ENCODE measurements at regions not wholly inside any gene's neighbourhood (a gene's known extent, or its start where the extent isn't known, plus 50 kb on each side); places are given as distances from the start of the nearest gene placed in this dataset.

DNA sequence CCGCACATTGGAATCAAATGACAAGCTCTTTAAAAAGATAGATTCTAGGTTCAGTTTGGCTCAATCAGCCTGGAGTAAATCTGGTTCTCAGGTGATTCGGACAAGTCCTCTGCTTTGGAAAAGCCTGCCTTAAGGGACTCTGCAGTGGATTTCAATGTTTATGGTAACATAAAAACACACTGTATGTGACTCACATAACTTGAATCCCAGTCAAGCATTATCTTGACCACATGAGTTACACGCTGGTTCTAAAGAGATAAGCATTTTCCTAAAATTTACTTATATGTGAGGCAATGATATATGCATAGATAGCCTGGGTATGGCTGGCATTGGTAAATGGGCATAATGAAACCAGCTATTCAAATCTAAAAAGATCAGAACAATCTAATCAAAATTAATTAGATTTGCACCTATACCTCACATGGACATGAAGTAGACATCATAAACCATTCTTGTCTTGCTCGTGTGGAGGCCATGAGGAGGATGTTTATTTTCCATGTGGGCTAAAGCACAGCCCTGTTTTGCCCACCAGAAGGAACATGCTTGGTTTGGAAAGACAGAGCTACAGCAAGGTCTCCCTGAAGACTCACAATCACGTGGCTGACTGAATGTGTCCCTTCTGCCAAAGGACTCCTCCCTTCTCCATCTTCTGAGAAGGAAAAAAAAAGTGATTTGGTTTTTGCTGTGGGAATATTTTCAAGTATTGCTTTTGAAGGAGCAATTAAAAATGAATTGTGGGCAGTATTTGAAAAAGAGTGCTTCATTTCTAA is 351.7 kb downstream of the DIRAS2 start:
- no peak for DNase-seq

DNA sequence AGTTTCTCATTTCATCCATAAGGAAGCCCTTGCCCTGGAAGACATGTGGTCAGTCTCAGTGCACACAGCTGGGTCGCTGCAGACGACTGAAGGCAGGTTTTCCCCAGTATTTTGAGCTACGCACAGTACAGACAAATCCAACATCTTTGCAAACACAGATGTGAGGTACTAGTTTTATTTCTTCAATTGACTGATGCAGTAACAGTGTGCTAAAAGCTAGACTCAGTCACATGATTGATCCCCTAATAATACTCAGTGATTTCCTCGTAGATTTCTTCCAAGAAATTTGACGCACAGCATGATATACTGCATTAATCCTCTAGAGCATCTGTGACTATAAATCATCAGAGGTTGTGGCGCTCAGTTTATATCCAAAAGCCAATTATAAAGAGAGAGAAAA is 346.1 kb downstream of the DIRAS2 start:
- DNase-seq, result no peak

- no peak for DNase-seq
Measured at GRCh38 chr9:90299968-90300367, 342.7 kb downstream of the DIRAS2 start.

GRCh38 chr9:90300611-90301276 is 341.9 kb downstream of the DIRAS2 start:
- no peak for DNase-seq

GRCh38 chr9:90301277-90301653 is 341.4 kb downstream of the DIRAS2 start:
- no peak for DNase-seq

GRCh38 chr9:90303655-90304054 is 339.0 kb downstream of the DIRAS2 start:
- no peak for DNase-seq

DNA sequence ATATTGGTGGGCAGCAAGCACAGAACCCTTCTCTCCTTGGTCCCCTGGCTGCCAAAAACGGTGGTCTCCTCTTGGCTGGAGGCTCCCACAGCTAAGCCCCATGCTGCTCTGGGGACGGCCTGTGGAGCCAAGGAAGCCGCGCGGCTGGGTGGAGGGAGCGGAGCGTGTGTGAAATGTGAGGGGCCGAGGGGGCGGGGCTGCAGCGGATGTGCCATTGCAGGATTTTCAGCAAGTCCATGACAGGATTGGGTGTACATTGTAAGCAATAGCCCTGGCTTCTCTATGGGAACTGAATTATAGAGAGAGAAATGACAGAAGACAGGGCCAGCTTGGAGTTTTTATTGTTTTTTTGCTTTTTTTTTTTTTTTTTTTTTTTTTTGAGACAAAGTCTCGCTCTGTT is 336.5 kb downstream of the DIRAS2 start:
- DNase-seq, result no peak

GRCh38 chr9:90307167-90307833 is 335.3 kb downstream of the DIRAS2 start:
- DNase-seq, result peak; percentile 52 to 83

- no peak for DNase-seq
Measured at GRCh38 chr9:90307891-90308290, 334.7 kb downstream of the DIRAS2 start.

DNA sequence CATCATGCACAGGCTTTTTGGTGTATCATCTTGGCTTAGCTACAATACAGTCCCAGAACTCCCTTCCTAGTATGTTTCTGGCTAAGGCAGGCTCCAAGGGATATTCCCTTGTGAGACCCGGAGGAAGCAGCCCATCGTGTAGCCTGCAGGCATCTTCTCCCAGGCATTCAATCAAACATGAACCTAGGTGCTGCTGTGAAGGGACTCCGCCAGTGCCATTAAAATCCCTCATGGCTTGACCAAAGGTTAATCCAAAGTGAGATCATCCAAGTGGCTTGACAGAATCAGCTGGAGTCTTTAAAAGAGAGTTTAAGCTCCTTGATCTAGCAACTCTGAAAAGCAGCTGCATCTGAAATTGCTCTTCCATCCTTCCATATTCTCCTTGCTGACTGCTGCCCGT is 333.9 kb downstream of the DIRAS2 start:
- DNase-seq, result no peak

DNA sequence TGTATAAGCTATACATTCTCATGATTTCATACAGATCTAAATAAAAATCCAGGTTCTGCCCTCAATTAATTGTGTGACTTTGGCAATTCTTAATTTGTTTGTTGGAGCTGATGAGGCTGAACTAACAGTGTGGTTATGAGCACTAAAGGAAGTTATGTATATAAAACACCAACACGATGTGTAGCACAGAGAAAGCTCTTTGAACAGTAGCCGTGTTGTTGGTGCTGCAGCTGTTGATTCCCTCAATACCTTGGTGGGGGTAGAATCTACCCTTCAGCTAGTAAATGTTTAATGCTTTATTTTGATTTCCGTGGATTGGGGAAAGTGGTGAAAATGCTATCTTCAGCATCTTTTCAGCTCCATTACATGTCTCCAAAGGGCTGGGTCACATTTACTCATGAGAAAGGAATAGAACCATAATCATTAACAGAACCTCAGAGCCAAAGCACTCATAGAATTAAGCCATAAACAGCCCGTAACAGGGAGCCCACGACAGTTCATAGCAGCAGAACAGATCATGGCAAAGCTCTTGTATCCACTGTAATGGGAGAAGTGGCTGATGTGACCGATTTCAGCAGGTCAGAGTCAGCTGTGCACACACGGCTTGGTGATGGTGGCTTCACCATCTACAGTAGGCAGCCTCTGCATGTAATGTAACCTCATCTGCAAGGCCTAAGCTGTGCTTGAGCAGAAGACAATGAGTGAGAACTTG is 332.7 kb downstream of the DIRAS2 start:
- DNase-seq, result no peak

DNA sequence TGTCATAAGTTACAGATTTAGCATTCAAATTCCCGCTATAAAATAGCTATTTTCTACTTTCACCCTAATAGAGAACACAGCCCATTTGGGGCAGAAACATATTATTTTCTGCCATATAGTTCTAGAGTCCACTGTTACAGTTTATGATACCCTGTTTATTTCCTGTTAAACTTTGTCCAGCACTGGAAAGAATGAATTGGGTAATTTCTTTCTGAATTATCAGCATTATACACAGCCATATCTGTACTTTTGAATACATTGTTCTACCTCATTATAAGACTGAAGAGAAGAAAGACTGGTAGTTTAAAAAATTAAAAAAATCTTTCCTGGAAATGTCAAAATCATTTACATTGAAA is 332.1 kb downstream of the DIRAS2 start:
- DNase-seq, result no peak

DNA sequence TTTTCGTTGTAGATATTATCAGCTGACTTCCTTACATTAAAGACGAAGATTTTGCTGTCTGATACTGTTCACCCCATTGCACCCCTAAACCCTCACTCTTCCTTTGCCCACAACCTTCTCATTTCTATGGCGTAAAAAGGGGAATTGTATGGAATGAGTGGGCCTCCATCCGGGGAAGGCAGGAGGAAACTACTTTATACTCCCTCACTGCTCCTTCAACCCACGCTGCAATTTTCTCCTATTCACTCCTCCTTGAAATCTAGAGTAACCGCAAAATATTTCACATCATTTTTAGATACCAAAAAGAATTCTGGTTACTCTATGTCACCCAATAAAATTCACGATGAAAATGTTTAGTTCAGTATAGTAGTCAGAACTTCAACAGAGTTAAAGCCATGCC is 330.8 kb downstream of the DIRAS2 start:
- no peak for DNase-seq

DNA sequence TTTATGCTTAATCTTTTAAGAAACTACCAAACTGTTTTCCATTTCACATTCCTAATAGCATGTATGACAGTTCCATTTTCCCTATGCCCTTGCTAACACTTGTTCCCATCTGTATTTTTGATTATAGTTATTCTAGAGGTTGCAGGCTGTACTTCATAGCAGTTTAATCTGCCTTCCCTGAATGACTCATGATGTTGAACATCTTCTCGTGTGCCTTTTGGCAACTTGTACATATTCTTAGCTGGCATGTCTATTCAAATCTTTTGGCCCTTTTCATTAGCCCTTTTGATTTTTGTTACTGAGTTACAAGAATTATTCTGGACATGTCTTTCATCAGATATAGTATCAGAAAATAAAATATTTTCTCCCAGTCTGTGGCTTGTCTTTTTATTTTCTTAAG is 320.3 kb downstream of the DIRAS2 start:
- no peak for DNase-seq

GRCh38 chr9:90325913-90326653 is 316.5 kb downstream of the DIRAS2 start:
- no peak for DNase-seq

- DNase-seq, result no peak
Measured at GRCh38 chr9:90330231-90330630, 312.4 kb downstream of the DIRAS2 start.

DNA sequence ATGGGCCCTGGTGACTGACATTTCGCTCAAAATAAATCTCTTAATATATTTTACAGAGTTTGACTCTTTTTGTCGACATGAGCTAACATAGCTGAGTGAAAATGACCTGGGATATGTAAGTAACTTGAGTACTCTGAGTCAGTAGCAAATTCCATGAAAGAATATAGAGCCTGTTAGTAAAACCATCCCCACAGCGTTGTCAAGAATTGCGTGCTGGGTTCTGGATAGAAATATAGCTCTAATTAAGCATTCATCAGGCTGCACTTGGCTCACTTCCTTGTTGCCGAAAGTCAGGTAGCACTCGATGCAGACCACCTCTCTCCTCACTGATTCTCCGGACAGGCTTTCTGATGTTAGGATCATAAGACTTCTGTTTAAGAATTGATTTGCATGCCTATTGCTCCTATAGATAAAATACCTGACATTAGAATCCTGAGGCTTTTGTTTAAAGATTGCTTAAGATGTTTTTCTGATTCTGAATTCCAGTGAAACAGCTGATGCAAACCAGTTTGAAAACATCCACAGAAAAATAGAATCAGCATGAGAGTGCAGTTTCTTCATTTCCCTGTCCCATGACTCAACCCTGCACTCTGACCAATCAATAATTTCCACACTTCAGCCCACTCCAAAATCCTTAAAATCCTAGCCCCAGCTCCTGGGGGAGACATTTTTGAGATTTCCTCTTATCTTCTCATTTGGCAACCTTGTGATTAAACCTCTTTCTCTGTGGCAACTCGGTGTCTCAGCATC is 310.6 kb downstream of the DIRAS2 start:
- DNase-seq, result no peak

GRCh38 chr9:90333226-90333625 is 309.4 kb downstream of the DIRAS2 start:
- DNase-seq, result no peak

DNA sequence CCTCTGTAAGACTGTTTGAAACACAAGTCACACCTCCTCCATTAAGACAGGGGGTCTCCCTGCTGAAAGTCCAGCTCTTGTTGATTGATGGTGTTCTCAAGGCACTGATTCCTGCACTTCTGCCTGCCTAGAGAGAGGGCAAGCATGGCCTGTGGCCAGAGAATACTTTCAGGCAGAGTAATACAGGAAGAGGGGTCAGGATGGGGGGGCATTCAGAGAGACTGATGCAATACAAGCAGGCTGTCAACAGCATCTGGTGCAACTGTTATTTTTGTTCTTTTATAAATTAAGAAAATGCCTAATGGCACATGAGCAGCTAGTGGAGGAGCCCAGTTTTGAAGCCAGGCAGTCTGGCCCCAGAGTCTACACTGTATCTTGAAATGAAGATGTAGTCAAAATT is 302.2 kb downstream of the DIRAS2 start:
- no peak for DNase-seq

GRCh38 chr9:90342607-90343006 is 300.0 kb downstream of the DIRAS2 start:
- no peak for DNase-seq

- DNase-seq, result no peak
Measured at GRCh38 chr9:90343366-90343765, 299.3 kb downstream of the DIRAS2 start.

GRCh38 chr9:90343991-90344390 is 298.6 kb downstream of the DIRAS2 start:
- no peak for DNase-seq

All from NCI-H187 (cell line).